HuH-7 (cell line): ENCODE measurements at regions not wholly inside any gene's neighbourhood (a gene's known extent, or its start where the extent isn't known, plus 50 kb on each side); places are given as distances from the start of the nearest gene placed in this dataset.
A peak's percentile ranks its signal among the peaks of the same experiment; 100 is the strongest.
"Not testable (repeated sequence)": the region's sequence is repeated elsewhere in the genome, so short reads cannot be mapped to it uniquely, and the experiment has no call there.

Experiments used
- DNase-seq: peaks from one replicate; pipeline ENCODE4 v3.0.0; 2011; ENCODE audit warnings: low spot score

DNA sequence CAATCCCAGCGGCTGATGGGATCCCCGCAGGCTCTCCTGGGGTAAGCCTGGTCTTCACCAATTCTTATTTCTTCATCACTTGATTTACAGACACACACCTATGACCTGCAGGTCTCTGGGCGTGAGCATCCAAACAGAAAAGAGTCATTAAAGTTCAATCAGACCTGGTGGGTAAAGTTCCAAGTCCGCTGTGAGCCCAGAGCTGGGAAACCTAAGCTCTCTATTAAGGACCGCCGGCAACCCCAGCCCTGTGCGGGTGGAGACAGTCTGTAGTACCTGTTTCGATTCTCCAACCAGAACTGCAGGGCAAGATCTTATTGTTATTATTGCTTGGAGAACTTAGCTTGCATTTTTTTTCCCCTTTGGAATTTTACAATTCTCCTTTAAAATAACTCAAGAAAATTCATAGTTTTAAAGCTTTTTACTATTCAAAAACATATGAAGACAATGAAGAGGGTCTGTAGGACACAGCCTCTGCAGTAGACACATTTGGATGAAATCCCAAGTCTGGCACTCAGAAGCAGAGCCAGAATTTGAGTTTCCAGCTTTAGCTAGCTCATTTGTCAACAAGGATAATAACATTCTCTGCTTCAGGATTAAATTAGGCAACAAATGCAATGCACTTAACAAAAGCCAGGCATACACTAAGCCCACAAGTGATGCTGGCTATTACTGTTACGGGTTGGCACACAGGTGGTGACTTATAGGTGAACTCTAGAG is 376.4 kb downstream of the INSIG2 start:
- DNase-seq: no peak

- no peak for DNase-seq
Observed at GRCh38 chr2:118464046-118464445, 375.8 kb downstream of the INSIG2 start.

DNA sequence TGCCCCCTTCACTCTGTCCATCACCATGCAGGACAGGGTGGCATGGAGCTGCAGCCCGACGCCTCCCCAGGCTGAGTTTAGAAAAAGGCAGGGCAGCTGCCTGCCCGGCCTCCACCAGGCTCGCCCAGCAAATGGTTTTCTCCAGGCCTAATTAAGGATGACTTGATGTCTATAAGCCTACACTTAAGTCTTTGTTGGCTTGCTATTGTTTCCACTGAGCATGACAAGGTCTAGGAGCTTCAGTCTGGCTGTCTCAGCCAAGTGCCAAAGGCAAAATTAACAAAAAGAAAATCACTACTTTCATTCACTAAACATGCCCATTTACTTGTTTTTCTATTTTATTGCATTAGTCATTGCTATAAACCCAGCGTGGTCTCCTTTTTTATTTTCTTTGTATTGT is 372.2 kb downstream of the INSIG2 start:
- DNase-seq: no peak

- DNase-seq: no peak
Observed at GRCh38 chr2:118459426-118459825, 371.2 kb downstream of the INSIG2 start.

- no peak for DNase-seq
Observed at GRCh38 chr2:118457951-118458350, 369.7 kb downstream of the INSIG2 start.

DNA sequence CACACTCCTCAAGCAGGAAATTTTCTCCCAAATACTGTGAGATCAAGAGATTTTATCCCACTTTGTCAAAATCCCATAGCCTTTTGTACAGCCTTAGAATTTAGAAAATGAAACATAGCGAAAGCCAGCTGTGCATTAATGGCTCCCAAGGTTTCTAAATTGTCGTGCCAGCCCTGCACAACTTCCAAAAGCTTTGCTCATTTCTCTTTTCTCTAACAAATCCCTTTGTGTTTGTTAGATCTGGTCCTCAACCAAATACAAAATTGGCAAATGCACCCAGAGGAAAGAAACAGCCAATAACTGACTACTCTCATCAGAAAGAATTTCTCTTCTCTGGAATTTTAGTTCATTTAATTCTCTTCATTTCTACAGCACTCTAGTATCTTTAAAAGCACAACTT is 361.1 kb downstream of the INSIG2 start:
- DNase-seq: no peak

- DNase-seq: no peak
Observed at GRCh38 chr2:118443596-118443995, 355.3 kb downstream of the INSIG2 start.

DNA sequence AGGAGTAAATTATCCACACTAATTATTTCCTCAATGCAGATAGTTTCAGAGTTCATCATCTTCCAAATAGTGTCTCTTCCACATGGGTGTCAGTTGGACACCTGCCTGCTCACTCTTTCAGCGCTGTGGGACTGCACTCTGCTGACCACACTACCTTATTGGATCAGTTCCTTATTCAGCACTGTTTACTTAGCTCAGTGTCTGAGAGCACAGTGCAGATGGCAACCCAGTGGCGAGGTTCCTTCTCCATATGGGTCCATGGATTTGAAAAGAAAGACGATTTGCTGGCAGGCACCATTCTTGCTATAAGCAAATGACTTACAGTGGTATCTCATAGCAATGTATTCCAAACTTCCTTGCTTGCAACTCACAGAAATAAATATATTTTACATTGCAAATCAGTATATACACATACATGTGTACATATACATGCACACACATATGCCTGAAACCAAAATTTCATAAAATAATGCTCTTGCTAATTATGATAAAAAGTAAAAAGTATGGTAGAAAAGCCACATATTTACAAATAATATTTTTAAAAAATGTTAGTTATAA is 354.8 kb downstream of the INSIG2 start:
- no peak for DNase-seq

GRCh38 chr2:118442046-118442445 is 353.8 kb downstream of the INSIG2 start:
- DNase-seq: no peak

GRCh38 chr2:118440404-118441098 is 352.3 kb downstream of the INSIG2 start:
- no peak for DNase-seq

- no peak for DNase-seq
Observed at GRCh38 chr2:118437501-118437900, 349.2 kb downstream of the INSIG2 start.

DNA sequence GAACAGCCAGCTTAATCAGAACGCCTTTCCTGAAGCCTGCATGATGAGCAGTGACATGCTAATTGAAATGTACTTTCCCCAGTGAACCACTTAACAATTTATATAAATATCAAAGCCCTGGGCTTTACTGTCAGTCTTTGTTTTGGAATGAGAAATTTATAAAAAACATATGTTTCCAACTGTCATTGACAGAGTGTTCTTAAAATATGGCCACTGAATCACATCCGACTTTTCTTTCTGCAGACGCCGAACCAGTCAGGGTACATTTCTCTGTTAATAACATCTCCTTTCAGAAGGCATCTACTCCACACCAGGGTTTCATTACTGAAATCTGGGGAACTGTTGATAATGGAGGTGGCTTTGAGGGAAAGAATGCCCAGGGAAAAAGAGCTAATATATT is 343.7 kb downstream of the INSIG2 start:
- DNase-seq: no peak

DNA sequence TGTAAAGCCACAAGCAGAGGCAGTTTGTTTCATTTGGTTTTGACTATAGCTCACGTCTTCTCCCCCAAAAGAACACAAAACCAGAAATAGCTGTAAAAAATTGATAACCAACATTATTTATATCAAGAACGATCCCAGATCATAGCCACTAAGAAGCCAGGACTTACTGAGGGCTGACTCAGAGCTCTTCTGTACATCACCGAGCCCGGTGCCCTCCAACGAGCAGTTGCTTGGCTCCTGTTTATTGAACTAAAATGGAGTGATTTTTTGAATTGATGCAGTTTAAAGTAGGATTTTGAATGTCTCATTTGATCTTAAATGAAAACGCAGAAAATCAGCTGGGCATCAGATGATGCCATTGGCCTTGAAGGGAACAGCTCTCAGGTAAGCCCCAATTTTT is 343.3 kb downstream of the INSIG2 start:
- no peak for DNase-seq

DNA sequence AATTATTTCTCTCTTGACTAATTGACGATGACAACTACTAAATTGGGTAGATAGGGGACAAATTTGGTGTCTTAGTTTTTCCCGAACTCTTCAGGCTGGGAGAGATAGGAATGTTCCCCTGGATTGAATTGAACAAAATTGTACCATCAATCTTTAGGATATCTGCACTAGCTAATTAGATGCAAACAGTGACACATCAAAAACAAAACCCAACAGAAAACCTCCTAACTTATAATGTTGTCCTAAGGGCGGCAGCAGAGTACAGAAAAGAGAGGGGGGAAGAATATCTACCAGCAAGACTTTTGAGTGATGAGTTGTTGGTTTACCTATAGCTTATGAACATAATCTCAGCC is 342.9 kb downstream of the INSIG2 start:
- DNase-seq: peak; percentile 7

DNA sequence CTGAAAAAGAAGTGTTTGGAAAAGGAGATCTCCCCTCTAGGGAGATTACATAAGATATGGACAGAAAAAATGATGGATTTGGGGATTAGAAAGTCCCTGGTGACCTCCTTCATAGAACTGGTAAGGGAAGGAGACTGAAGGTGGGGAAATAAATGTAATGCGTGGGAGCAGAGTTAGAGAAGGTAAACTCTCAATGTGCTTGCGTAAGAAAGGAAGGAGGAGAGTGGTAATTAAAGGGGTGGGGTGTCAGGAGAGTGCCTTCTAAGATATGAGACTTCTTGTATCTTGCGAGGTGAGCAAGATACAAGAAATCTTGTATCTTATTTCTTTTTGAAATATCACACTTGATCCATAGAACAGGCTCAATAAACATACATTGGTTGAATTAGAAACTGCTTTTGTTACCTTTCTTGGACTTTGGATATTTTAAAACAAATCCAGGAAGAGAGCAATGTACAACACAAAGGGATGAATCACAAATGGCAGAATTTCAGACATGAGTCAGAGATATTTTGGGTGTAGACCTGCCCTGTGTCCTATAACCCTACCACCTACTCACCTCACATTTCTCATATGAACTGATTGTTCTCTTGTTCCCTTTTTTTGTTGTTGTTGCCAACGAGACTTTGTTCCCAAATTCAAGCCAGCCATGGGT is 342.4 kb downstream of the INSIG2 start:
- no peak for DNase-seq

- DNase-seq: no peak
Observed at GRCh38 chr2:118425191-118425590, 336.9 kb downstream of the INSIG2 start.

GRCh38 chr2:118423776-118424175 is 335.5 kb downstream of the INSIG2 start:
- no peak for DNase-seq

GRCh38 chr2:118421648-118422047 is 333.4 kb downstream of the INSIG2 start:
- no peak for DNase-seq

GRCh38 chr2:118417406-118418120 is 329.3 kb downstream of the INSIG2 start:
- DNase-seq: no peak

GRCh38 chr2:118415186-118415585 is 326.9 kb downstream of the INSIG2 start:
- DNase-seq: not testable (repeated sequence)

GRCh38 chr2:118403658-118404451 is 315.6 kb downstream of the INSIG2 start:
- DNase-seq: no peak

- DNase-seq: no peak
Observed at GRCh38 chr2:118388771-118389170, 300.5 kb downstream of the INSIG2 start.
